GM19351 (cell line): ENCODE measurements at regions not wholly inside any gene's neighbourhood (a gene's known extent, or its start where the extent isn't known, plus 50 kb on each side); places are given as distances from the start of the nearest gene placed in this dataset.

Experiments used
- ATAC-seq: cut with Tn5 transposase; IDR thresholded peaks from one replicate; pipeline ENCODE4 v1.9.1; 2021; ENCODE audit warnings: mild to moderate bottlenecking, moderate library complexity; ENCODE audit not compliant: unreplicated experiment

- no peak for ATAC-seq
Measured at GRCh38 chr12:105939181-105939721, 199.5 kb downstream of the NUAK1 start.

DNA sequence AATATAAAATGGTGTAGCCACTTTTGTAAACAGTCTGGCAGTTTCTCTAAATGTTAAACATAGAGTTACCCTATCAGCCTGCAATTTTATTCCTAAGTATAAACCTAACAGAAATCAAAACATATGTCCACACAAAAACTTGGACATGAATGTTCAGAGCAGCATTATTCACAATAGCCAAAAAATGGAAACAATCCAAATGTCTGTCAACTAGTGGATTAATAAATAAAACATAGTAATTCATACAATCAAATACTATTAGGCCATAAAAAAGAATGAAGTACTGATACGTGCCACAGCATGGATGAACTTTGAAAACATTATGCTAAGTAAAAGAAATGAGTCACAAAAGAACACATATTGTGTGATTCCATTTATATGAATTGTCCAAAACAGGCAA lies 196.5 kb downstream of the NUAK1 start:
- ATAC-seq: no peak

GRCh38 chr12:105943525-105943924 lies 195.2 kb downstream of the NUAK1 start:
- no peak for ATAC-seq

- no peak for ATAC-seq
Measured at GRCh38 chr12:105944628-105945027, 194.1 kb downstream of the NUAK1 start.

DNA sequence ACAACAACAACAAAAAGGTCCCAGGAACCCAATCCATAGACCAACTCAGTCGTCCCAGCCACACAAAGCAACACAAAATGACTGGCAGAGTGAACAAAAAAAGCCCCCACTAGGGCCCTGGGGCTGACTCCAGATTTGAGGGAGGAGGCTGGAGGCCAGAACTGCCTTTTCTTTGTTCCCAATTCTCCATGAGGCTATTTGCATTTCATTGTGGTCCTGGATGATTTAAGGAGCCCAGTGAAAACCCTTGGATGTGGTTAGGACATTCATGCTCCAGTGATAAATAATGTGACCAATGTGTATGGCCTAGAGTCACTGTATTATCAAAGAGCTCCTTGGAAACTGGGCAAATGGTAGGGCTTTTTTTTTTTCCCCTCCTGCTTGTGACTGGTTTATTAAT lies 192.9 kb downstream of the NUAK1 start:
- ATAC-seq: no peak

DNA sequence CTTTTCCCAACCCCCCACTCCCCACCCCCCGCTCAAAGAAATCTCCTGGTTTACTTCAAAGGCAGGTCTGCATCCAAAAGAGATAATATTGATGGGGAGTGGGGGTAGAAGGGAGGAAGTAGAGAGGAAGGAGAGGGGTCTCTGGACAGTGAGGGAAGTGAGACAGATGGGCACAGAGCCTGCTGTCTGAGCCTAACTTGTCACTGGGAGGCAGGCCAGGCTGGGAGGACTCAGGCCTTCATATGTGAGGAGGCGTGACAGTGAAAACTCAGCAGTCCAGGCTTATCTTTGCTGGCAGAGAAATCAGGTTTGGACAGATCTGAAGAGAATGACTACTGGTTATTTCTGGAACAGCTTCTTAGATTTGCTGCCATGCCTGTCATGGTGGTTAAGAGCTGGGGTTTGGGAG lies 192.3 kb downstream of the NUAK1 start:
- no peak for ATAC-seq

- ATAC-seq: no peak
Measured at GRCh38 chr12:105947906-105948305, 190.8 kb downstream of the NUAK1 start.

DNA sequence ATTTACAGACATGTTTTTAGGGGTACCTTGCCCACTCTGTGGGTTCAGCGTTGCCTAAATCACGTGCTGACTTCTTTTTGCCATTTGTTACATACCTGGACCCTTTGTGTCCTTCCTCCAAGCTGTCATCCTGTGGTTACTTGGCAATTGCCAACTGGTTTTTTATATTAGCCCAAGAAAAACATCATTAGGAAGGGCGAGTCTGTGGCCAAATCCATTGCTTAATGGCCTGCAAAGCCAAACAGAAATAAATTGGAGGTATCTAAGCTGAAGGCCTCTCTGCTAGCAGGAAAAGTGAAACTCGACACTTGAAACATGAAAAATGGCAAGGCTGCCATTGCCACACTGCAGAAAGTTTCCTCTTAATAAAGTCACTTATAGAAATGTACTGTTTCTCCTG lies 190.4 kb downstream of the NUAK1 start:
- no peak for ATAC-seq

DNA sequence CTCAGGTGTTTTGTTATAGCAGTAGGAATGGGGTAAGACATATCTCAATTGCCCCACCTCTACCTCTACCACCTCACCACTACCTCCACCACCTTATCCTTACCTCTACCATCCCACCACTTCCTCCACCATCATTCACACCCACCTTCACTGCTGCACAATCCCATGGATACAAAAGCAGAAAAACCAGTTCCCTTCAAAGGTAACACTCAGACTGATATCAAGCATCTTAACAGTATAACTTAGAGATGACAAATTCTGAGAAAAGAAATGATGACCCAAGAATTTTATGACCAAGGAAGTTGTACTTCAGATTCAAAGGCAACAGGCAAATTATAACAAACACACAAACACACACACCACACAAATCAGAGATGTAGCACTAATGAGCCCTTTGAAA lies 189.4 kb downstream of the NUAK1 start:
- ATAC-seq: no peak

DNA sequence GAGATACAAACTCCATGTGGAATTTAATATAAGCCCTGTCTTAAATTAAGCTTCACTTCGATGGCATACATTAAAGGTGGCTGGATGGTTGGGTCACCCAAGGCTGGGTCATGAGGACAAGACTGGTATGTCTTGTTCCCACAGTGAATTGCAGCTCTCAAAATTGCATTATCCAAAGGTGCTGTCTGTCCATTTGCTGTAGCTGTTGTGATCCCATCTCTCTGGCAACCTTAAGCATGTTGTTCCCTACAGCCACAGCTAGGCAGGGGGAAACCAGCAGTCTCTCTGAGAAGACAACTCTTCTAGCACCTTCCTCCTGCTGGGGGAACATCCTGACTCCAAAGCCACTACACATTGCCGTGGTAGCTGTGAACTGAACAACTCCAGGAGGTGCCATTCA lies 187.0 kb downstream of the NUAK1 start:
- no peak for ATAC-seq

GRCh38 chr12:105954951-105955931 lies 183.5 kb downstream of the NUAK1 start:
- no peak for ATAC-seq

- ATAC-seq: no peak
Measured at GRCh38 chr12:105955976-105956375, 182.8 kb downstream of the NUAK1 start.

DNA sequence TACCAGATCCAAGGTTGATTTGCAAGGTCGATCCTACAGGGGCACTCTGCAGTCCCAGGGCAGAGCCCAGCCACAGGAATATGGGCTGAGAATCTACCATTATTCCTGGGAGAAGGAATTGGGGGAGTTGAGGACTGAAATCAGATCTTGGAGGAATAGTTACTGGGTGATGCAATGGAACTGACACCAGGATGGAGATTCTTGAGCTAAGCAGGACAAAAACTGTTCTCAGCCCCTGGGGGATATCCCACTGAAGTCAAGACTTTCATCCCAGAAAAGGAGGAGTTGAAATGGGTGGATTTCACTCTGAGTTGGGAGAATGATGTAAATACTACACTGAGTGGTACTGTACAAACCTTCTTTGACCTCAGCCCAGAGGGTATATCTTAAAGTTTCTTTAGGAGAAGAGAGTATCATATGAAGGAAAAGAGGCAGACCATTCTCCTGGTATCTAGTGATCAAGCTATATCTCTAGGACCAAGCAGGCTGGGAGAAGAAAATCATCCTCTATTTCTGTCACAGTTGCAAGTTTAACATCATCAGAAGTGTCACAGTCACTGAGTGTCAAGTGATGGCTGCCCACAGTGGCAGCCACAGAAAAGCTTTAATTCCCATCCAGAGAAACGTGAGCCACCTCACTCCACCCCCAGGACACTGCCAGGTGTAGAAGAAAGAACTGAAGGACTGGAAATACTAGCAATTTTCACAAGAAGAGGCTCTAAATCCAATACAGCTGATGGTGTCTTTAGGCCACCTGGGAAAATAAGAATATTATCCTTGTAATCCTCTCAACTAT lies 181.9 kb downstream of the NUAK1 start:
- no peak for ATAC-seq

GRCh38 chr12:105960319-105961083 lies 178.3 kb downstream of the NUAK1 start:
- no peak for ATAC-seq

DNA sequence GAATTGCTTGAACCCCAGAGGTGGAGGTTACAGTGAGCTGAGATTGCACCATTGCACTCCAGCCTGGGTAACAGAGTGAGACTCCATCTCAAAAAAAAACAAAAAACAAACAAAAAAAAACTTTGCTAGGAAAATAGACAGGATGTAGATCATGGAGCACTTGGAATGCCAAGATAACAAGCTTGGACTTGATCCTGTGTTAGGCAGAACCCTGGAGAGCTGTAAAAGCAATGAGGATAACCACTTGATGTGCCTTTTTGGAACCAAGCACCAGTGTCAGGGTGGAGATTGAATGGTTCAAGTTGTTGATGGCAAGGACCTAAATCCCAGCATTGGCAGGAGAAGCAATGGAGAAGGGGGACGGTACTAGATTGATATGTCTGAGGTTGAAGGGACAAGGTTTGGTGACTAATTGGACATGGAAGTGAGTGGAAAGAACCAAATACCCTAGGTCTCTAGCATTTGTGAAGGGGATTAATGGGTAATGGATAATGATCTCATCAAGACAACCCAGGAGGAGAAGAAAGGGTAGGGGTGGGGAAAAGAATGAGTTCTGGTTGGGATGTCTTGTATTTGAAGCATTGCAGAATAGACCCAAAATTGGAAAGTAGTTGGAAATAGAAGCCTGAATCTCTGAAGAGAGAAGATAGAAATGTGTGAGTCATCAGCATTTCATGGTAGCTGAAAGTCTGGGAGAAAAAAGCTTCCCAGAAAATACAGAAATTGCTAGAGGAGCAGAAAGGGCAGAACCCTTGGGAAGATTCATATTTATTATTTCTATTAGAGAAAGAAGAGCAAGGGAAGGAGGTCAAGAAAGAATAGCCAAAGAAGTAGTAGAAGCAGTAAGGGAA lies 176.7 kb downstream of the NUAK1 start:
- ATAC-seq: no peak

GRCh38 chr12:105967038-105967776 lies 171.5 kb downstream of the NUAK1 start:
- no peak for ATAC-seq

GRCh38 chr12:105968025-105968424 lies 170.7 kb downstream of the NUAK1 start:
- no peak for ATAC-seq

DNA sequence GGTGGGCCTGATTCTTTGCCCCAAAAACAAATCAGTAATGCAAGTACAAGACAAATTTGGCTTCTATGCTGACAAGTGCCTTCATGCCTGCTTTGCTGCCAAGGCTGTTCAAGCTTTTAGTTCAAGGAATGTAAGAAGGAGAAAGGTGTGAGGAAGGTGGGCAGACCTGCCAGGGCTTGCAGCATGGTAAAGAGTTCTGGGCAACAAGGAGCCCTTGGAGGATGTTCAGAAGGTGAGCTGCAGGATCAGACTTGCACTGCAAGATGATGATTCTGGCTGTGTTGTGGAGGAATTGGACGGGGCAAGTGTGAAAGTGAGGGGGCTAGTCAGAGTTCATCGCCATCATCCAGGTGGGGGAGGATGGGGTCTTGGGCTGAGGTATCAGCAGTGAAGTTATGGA lies 167.9 kb downstream of the NUAK1 start:
- no peak for ATAC-seq

GRCh38 chr12:105974738-105975137 lies 164.0 kb downstream of the NUAK1 start:
- ATAC-seq: no peak
